NB4 (cell line): ENCODE measurements at regions not wholly inside any gene's neighbourhood (a gene's known extent, or its start where the extent isn't known, plus 50 kb on each side); places are given as distances from the start of the nearest gene placed in this dataset.

Experiments used
- DNase-seq: peaks from one replicate; pipeline ENCODE4 v3.0.0; 2010; ENCODE audit warnings: low read depth
- H3K4me3 ChIP-seq: one replicate; pipeline ENCODE4 v1.5.1; 2011; ENCODE audit warnings: mild to moderate bottlenecking, low read depth, low read length, moderate library complexity
- MYC ChIP-seq: IDR thresholded peaks from 2 replicates; pipeline ENCODE4 v1.6.1; 2011; ENCODE audit warnings: low read depth, low read length
- POLR2A ChIP-seq: IDR thresholded peaks from 2 replicates; pipeline ENCODE4 v1.6.1; 2011; ENCODE audit warnings: mild to moderate bottlenecking; ENCODE audit not compliant: insufficient read length; ENCODE audit errors: extremely low read depth
- TF ChIP-seq, protein P1 (sequence below): IDR thresholded peaks from one replicate; pipeline ENCODE4 v1.5.1; 2012; ENCODE audit warnings: low read depth, low read length
- TF ChIP-seq, protein P2 (sequence below): IDR thresholded peaks from 2 replicates; pipeline ENCODE4 v1.6.1; 2011; ENCODE audit warnings: low read depth, low read length

- no peak for DNase-seq
- no peak overlapping the region for H3K4me3 ChIP-seq
- TF ChIP-seq POLR2A, result no peak
Measured at GRCh38 chr16:74219706-74220105, 76.9 kb upstream of the PSMD7 start.

GRCh38 chr16:74218871-74219270, 77.7 kb upstream of the PSMD7 start:
- TF ChIP-seq, protein P1, sequence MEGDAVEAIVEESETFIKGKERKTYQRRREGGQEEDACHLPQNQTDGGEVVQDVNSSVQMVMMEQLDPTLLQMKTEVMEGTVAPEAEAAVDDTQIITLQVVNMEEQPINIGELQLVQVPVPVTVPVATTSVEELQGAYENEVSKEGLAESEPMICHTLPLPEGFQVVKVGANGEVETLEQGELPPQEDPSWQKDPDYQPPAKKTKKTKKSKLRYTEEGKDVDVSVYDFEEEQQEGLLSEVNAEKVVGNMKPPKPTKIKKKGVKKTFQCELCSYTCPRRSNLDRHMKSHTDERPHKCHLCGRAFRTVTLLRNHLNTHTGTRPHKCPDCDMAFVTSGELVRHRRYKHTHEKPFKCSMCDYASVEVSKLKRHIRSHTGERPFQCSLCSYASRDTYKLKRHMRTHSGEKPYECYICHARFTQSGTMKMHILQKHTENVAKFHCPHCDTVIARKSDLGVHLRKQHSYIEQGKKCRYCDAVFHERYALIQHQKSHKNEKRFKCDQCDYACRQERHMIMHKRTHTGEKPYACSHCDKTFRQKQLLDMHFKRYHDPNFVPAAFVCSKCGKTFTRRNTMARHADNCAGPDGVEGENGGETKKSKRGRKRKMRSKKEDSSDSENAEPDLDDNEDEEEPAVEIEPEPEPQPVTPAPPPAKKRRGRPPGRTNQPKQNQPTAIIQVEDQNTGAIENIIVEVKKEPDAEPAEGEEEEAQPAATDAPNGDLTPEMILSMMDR, result no peak
- TF ChIP-seq MYC (no peak), POLR2A (no peak)
- TF ChIP-seq, protein P2, sequence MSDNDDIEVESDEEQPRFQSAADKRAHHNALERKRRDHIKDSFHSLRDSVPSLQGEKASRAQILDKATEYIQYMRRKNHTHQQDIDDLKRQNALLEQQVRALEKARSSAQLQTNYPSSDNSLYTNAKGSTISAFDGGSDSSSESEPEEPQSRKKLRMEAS, result no peak
- no peak overlapping the region for H3K4me3 ChIP-seq
- no peak for DNase-seq

DNA sequence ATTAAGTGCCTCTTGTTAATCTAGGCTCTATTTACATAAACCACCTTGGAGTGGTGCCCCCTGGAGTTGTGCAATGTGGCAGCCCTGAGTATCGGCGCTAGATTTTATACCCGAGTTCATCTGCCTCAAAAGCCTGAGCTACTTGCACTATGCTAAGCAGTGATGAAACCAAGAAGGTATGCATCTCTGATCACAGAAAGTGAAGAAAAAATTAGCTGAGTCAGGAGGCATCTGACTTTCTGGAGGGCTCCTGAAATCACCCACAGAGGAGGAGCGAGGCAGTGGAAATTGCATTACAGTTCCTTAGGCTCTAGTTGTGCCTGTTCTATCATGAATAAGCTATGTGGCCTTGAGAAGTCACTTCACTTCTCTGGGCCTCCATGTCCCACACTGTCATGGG, 80.3 kb upstream of the PSMD7 start:
- no peak for DNase-seq
- TF ChIP-seq, protein P2, result no peak
- TF ChIP-seq, protein P1, result no peak
- TF ChIP-seq MYC, result no peak
- H3K4me3 ChIP-seq, result no peak overlapping the region

DNA sequence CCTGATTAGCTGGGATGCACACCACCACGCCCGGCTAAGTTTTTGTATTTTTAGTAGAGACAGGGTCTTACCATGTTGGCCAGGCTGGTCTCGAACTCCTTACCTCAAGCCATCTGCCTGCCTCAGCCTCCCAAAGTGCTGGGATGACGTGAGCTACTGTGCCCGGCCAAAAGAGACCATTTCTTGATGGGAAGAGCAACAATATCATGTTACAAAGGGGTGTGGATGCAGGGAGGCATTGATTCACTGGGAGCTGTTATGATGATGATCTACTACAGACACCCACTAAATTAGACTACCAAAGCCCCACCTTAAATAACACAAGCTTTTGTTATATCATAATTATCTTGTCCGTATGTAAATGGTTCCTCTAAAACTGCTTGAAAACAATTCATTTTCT, 81.4 kb upstream of the PSMD7 start:
- H3K4me3 ChIP-seq, result no peak overlapping the region
- TF ChIP-seq MYC, result no peak
- TF ChIP-seq POLR2A, result no peak
- TF ChIP-seq, protein P2, result no peak
- TF ChIP-seq, protein P1, result no peak

DNA sequence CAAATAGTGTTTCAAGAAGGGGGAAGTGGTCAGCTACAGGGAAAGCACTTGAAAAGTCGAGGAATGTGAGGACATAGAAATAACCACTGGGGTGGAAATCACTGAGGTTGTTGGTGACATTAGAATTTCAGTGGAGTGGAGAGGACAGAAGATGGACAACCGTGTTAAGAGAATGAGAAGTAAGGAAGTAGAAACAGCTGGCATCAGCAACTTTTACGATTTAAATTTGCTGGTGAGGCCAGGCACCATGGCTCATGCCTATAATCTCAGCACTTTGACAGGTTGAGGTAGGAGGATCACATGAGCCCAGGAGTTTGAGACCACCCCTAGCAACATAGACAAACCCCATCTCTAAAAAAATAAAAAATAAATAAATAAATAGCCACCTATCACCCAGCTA, 83.2 kb upstream of the PSMD7 start:
- DNase-seq, result no peak
- no peak overlapping the region for H3K4me3 ChIP-seq
- TF ChIP-seq, protein P1, result no peak
- TF ChIP-seq POLR2A, result no peak
- no peak for TF ChIP-seq MYC
- TF ChIP-seq, protein P2, result no peak

More for the DNA sequence above, 81.4 kb upstream of the PSMD7 start:
- no peak for DNase-seq

- H3K4me3 ChIP-seq, result no peak overlapping the region
- TF ChIP-seq, protein P2, result no peak
- no peak for TF ChIP-seq POLR2A
- TF ChIP-seq MYC, result no peak
- TF ChIP-seq, protein P1, result no peak
- DNase-seq, result no peak
Measured at GRCh38 chr16:74210245-74210644, 86.4 kb upstream of the PSMD7 start.
